Ishikawa (cell line): ENCODE measurements at regions not wholly inside any gene's neighbourhood (a gene's known extent, or its start where the extent isn't known, plus 50 kb on each side); places are given as distances from the start of the nearest gene placed in this dataset.

Source experiments
- CEBPB ChIP-seq: IDR thresholded peaks from 2 replicates; pipeline ENCODE4 v1.6.1; 2012
- CREB1 ChIP-seq: IDR thresholded peaks from 2 replicates; pipeline ENCODE4 v1.6.1; 2012; ENCODE audit warnings: low read depth
- EGR1 ChIP-seq: IDR thresholded peaks from 2 replicates; pipeline ENCODE4 v1.6.1; 2012
- EP300 ChIP-seq: IDR thresholded peaks from 2 replicates; pipeline ENCODE4 v1.6.1; 2012; ENCODE audit warnings: borderline replicate concordance
- FOXM1 ChIP-seq: IDR thresholded peaks from 2 replicates; pipeline ENCODE4 v1.6.1; 2012; ENCODE audit warnings: low read depth, borderline replicate concordance
- MAX ChIP-seq: IDR thresholded peaks from 2 replicates; pipeline ENCODE4 v1.6.1; 2012
- NFIC ChIP-seq: IDR thresholded peaks from 2 replicates; pipeline ENCODE4 v1.6.1; 2012
- RAD21 ChIP-seq: IDR thresholded peaks from 2 replicates; pipeline ENCODE4 v1.6.1; 2012; ENCODE audit warnings: low read depth
- TAF1 ChIP-seq: IDR thresholded peaks from 2 replicates; pipeline ENCODE4 v1.6.1; 2012; ENCODE audit warnings: low read depth, mild to moderate bottlenecking
- ZBTB7A ChIP-seq: IDR thresholded peaks from 2 replicates; pipeline ENCODE4 v1.6.1; 2012; ENCODE audit warnings: low read depth

GRCh38 chr6:19983374-19983773 is 146.2 kb downstream of the ID4 start:
- TF ChIP-seq RAD21 (no peak), TAF1 (no peak), MAX (no peak), EGR1 (no peak), NFIC (no peak), FOXM1 (no peak), CREB1 (no peak), CEBPB (no peak), EP300 (no peak), ZBTB7A (no peak)
